PC-3 (cell line): ENCODE measurements at regions not wholly inside any gene's neighbourhood (a gene's known extent, or its start where the extent isn't known, plus 50 kb on each side); places are given as distances from the start of the nearest gene placed in this dataset.

Source experiments
- ATAC-seq: fragments of 200-7000 bp; cut with Tn5 transposase; 2 replicates; pipeline ENCODE4 v1.9.1; 2020; ENCODE audit warnings: mild to moderate bottlenecking, moderate library complexity
- BruUV-seq: library from RNA; stranded (reverse); fragments of 400-500 nt; replicated peaks from 2 replicates; lab custom pipeline; 2021; lab: Mats Ljungman, UMichigan
- CTCF ChIA-PET: fragments of 300-600 bp; sonication (Branson Sonifier 250); formaldehyde crosslinking; loops from one replicate; lab custom pipeline; 2022; ENCODE audit warnings: antibody characterized with exemption; lab: Charles Lee
- POLR2A ChIA-PET: fragments of 300-600 bp; sonication (Branson Sonifier 250); formaldehyde crosslinking; loops from one replicate; lab custom pipeline; 2022; ENCODE audit warnings: antibody characterized with exemption; ENCODE audit not compliant: unreplicated experiment; lab: Charles Lee
- DNase-seq: peaks from one replicate; pipeline ENCODE4 v3.0.0-alpha.2; 2015
- H2AFZ ChIP-seq: fragments of 300-600 bp; sonication (generic); 2 replicates; pipeline ENCODE4 v1.6.0; 2016; ENCODE audit warnings: antibody characterized with exemption, low read length
- H3F3A ChIP-seq: fragments of 300-600 bp; sonication (generic); one replicate; pipeline ENCODE4 v1.6.0; 2017; ENCODE audit warnings: antibody characterized with exemption, low read length, control low read depth, mild to moderate bottlenecking; ENCODE audit not compliant: unreplicated experiment
- H3K27ac ChIP-seq: fragments of 300-600 bp; sonication (generic); 2 replicates; pipeline ENCODE4 v1.5.1; 2016; ENCODE audit warnings: mild to moderate bottlenecking, low read length
- H3K27me3 ChIP-seq: fragments of 300-600 bp; sonication (generic); 2 replicates; pipeline ENCODE4 v1.6.1; 2016; ENCODE audit warnings: low read length, mixed read lengths
- H3K36me3 ChIP-seq: fragments of 300-600 bp; sonication (generic); 2 replicates; pipeline ENCODE4 v1.6.1; 2016; ENCODE audit warnings: low read depth, mixed run types, low read length, mixed read lengths
- H3K4me1 ChIP-seq: fragments of 300-600 bp; sonication (generic); 2 replicates; pipeline ENCODE4 v1.5.1; 2016; ENCODE audit warnings: low read length; ENCODE audit not compliant: insufficient read depth
- H3K4me2 ChIP-seq: fragments of 300-600 bp; sonication (generic); 2 replicates; pipeline ENCODE4 v1.6.0; 2016; ENCODE audit warnings: low read length
- H3K4me3 ChIP-seq: fragments of 300-600 bp; sonication (generic); 2 replicates; pipeline ENCODE4 v1.5.1; 2016; ENCODE audit warnings: mild to moderate bottlenecking, low read length, mixed read lengths
- H3K79me2 ChIP-seq: fragments of 300-600 bp; sonication (generic); 2 replicates; pipeline ENCODE4 v1.6.1; 2017; ENCODE audit warnings: low read length, mixed read lengths
- H3K9ac ChIP-seq: fragments of 300-600 bp; sonication (generic); 2 replicates; pipeline ENCODE4 v1.6.0; 2016; ENCODE audit warnings: mild to moderate bottlenecking, low read length
- H3K9me2 ChIP-seq: fragments of 300-600 bp; sonication (generic); replicated peaks from 2 replicates; pipeline ENCODE4 v1.6.1; 2016; ENCODE audit warnings: mixed run types, low read length, mixed read lengths
- H3K9me3 ChIP-seq: fragments of 300-600 bp; sonication (generic); 2 replicates; pipeline ENCODE4 v1.6.1; 2016; ENCODE audit warnings: low read length, mixed read lengths
- H4K20me1 ChIP-seq: fragments of 300-600 bp; sonication (generic); 2 replicates; pipeline ENCODE4 v1.6.1; 2016; ENCODE audit warnings: low read length, mixed read lengths
- CTCF ChIP-seq: fragments of 300-600 bp; sonication (generic); conservative IDR thresholded peaks from 2 replicates; pipeline ENCODE4 v1.5.1; 2017; ENCODE audit warnings: antibody characterized with exemption, low read depth, mild to moderate bottlenecking, low read length
- EZH2 ChIP-seq: fragments of 300-600 bp; sonication (generic); IDR thresholded peaks from one replicate; pipeline ENCODE4 v1.6.1; 2017; ENCODE audit warnings: antibody characterized with exemption, mild to moderate bottlenecking, low read length; ENCODE audit not compliant: unreplicated experiment
- EZH2phosphoT487 ChIP-seq: fragments of 300-600 bp; sonication (generic); IDR thresholded peaks from 2 replicates; pipeline ENCODE4 v1.6.1; 2018; ENCODE audit warnings: mild to moderate bottlenecking, antibody characterized with exemption, low read length, borderline replicate concordance
- intact Hi-C: fragments of 100-400 bp; cut with micrococcal nuclease; formaldehyde crosslinking; loops from 2 replicates; pipeline ENCODE4 v1.9.0; 2023

GRCh38 chr13:50130123-50130946 is 115.1 kb downstream of the KCNRG start:
- no peaks in the 10 kb centered on the region for H3K9me3 ChIP-seq
- H3K27ac ChIP-seq: no peak overlapping the region
- peak overlapping the region; percentile 74 for H3K4me3 ChIP-seq
- no peaks in the 10 kb centered on the region for H3F3A ChIP-seq
- BruUV-seq: no TSS peak
- H3K4me1 ChIP-seq: peaks cover 13% of the 10 kb centered on the region; the same call in 1 of the 2 replicates
- ChIA-PET POLR2A (interaction anchor here (0.7 kb wide), 1 partner anchor 662 kb away, joined by 4 read pairs; no protein-coding TSS in a partner anchor), CTCF (no interaction called here)
- H3K36me3 ChIP-seq: no peaks in the 10 kb centered on the region
- intact Hi-C loops: no loop called here
- H2AFZ ChIP-seq: peak overlapping the region; percentile 97
- H4K20me1 ChIP-seq: no peaks in the 10 kb centered on the region
- H3K4me2 ChIP-seq: peak overlapping the region; percentile 97
- H3K27me3 ChIP-seq: no peaks in the 10 kb centered on the region
- peak; percentile 58 for ATAC-seq
- no peaks in the 10 kb centered on the region for H3K9me2 ChIP-seq
- H3K9ac ChIP-seq: peak overlapping the region; percentile 37
- TF ChIP-seq EZH2phosphoT487: no peak
- no peak for TF ChIP-seq EZH2
- no peak for TF ChIP-seq CTCF
- DNase-seq: peak; percentile 21
- no peaks in the 10 kb centered on the region for H3K79me2 ChIP-seq

GRCh38 chr13:50131920-50132903 is 117.0 kb downstream of the KCNRG start:
- no peaks in the 10 kb centered on the region for H4K20me1 ChIP-seq
- intact Hi-C loops: no loop called here
- CTCF ChIA-PET: no interaction called here

GRCh38 chr13:50132904-50133357 is 117.7 kb downstream of the KCNRG start:
- Histone ChIP-seq H3K9me3 (no peaks in the 10 kb centered on the region), H3K27me3 (no peaks in the 10 kb centered on the region), H3K4me1 (peaks cover 13% of the 10 kb centered on the region; the same call in 1 of the 2 replicates), H3F3A (no peaks in the 10 kb centered on the region), H3K79me2 (no peaks in the 10 kb centered on the region), H3K4me2 (no peak overlapping the region), H4K20me1 (no peaks in the 10 kb centered on the region), H3K4me3 (no peak overlapping the region), H2AFZ (no peak overlapping the region), H3K27ac (no peak overlapping the region), H3K36me3 (no peaks in the 10 kb centered on the region), H3K9ac (no peak overlapping the region), H3K9me2 (no peaks in the 10 kb centered on the region)
- ATAC-seq (no peak), DNase-seq (no peak)
- intact Hi-C loops: no loop called here
- ChIA-PET POLR2A (no interaction called here), CTCF (no interaction called here)
- TF ChIP-seq CTCF (no peak), EZH2phosphoT487 (no peak), EZH2 (no peak)
- no TSS peak for BruUV-seq

More at GRCh38 chr13:50131920-50132903, 117.0 kb downstream of the KCNRG start:
- no peak for ATAC-seq
- Histone ChIP-seq H3K4me2 (no peak overlapping the region), H3K4me1 (peaks cover 13% of the 10 kb centered on the region; the same call in 1 of the 2 replicates), H3K36me3 (no peaks in the 10 kb centered on the region), H3K9me3 (no peaks in the 10 kb centered on the region), H3F3A (no peaks in the 10 kb centered on the region), H3K9ac (no peak overlapping the region), H2AFZ (no peak overlapping the region), H3K27me3 (no peaks in the 10 kb centered on the region), H3K4me3 (no peak overlapping the region), H3K79me2 (no peaks in the 10 kb centered on the region), H3K9me2 (no peaks in the 10 kb centered on the region), H3K27ac (no peak overlapping the region)
- no peak for DNase-seq
- POLR2A ChIA-PET: no interaction called here
- BruUV-seq: no TSS peak
- TF ChIP-seq EZH2: no peak
